Parathyroid adenoma (tissue), 2 donors: ENCODE measurements at regions not wholly inside any gene's neighbourhood (a gene's known extent, or its start where the extent isn't known, plus 50 kb on each side); places are given as distances from the start of the nearest gene placed in this dataset.

ENCODE experiments used
- H2AFZ ChIP-seq: fragments of 300-600 bp; sonication (generic); one replicate; pipeline ENCODE4 v1.7.0; 2017; ENCODE audit warnings: antibody characterized with exemption, mild to moderate bottlenecking
- H3K27ac ChIP-seq: fragments of 300-600 bp; sonication (generic); one replicate; pipeline ENCODE4 v1.7.0; 2017
- H3K27me3 ChIP-seq: fragments of 300-600 bp; sonication (generic); one replicate; pipeline ENCODE4 v1.7.0; 2017; ENCODE audit warnings: low read length; ENCODE audit not compliant: control insufficient read depth, insufficient read depth
- H3K36me3 ChIP-seq: fragments of 300-600 bp; sonication (generic); one replicate; pipeline ENCODE4 v1.7.0; 2017; ENCODE audit warnings: low read length; ENCODE audit not compliant: control insufficient read depth, insufficient read depth
- H3K4me1 ChIP-seq: fragments of 300-600 bp; sonication (generic); one replicate; pipeline ENCODE4 v1.7.0; 2017; ENCODE audit warnings: control low read depth
- H3K4me2 ChIP-seq: fragments of 300-600 bp; sonication (generic); one replicate; pipeline ENCODE4 v1.7.0; 2017; ENCODE audit warnings: low read length
- H3K4me3 ChIP-seq: fragments of 300-600 bp; sonication (generic); one replicate; pipeline ENCODE4 v1.7.0; 2017; ENCODE audit warnings: low read depth, low read length
- H3K79me2 ChIP-seq: fragments of 300-600 bp; sonication (generic); one replicate; pipeline ENCODE4 v1.7.0; 2017; ENCODE audit warnings: control low read depth
- H3K9ac ChIP-seq: fragments of 300-600 bp; sonication (generic); one replicate; pipeline ENCODE4 v1.7.0; 2017; ENCODE audit warnings: mild to moderate bottlenecking
- H3K9me3 ChIP-seq: fragments of 300-600 bp; sonication (generic); one replicate; pipeline ENCODE4 v1.7.0; 2017; ENCODE audit warnings: low read length; ENCODE audit not compliant: control insufficient read depth
- TF ChIP-seq, protein P1 (sequence below): fragments of 300-600 bp; sonication (generic); IDR thresholded peaks from one replicate; pipeline ENCODE4 v1.7.0; 2017; ENCODE audit warnings: antibody characterized with exemption, mild to moderate bottlenecking
- donor health status: primary hyperparathyroidism.

DNA sequence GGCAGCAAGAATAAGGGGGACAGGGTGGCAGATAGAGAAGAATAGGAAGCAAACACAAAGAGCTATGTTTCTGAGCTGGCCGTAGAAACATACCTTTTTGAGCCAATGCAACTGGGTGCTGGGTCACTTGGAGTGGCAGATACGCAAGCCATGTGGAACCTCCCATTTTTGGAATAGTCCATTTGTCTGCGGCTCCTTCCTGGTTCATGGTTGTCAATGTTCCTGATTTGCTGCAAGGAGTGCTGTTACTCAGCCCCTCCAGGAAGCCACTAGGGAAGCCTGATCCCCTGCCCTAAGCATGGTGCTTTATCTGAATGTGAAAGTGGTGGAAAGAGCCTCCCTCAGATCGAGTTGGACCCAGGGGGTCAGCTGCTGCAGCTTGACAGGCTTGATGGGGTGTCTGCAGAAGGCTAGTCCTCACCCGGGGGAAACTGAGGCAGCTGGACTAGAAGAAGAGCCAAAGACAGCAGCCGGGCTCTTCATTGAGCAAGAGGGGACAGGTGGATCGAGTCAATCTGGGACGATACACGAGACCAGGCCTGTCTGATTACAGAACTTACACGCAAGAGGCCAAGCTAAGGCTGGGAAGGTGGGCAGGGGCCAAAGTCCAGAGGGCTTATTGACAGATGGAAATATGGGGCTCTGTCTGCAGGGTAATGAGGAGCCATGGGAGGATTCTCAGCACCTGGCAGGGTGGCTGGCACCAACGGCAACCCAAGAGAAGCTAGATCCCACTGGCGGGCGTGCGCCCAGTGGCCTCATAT is 57.4 kb upstream of the CTNNBL1 start:
- no peaks in the 10 kb centered on the region for H3K27me3 ChIP-seq
- TF ChIP-seq, protein P1, sequence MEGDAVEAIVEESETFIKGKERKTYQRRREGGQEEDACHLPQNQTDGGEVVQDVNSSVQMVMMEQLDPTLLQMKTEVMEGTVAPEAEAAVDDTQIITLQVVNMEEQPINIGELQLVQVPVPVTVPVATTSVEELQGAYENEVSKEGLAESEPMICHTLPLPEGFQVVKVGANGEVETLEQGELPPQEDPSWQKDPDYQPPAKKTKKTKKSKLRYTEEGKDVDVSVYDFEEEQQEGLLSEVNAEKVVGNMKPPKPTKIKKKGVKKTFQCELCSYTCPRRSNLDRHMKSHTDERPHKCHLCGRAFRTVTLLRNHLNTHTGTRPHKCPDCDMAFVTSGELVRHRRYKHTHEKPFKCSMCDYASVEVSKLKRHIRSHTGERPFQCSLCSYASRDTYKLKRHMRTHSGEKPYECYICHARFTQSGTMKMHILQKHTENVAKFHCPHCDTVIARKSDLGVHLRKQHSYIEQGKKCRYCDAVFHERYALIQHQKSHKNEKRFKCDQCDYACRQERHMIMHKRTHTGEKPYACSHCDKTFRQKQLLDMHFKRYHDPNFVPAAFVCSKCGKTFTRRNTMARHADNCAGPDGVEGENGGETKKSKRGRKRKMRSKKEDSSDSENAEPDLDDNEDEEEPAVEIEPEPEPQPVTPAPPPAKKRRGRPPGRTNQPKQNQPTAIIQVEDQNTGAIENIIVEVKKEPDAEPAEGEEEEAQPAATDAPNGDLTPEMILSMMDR, result no peak

DNA sequence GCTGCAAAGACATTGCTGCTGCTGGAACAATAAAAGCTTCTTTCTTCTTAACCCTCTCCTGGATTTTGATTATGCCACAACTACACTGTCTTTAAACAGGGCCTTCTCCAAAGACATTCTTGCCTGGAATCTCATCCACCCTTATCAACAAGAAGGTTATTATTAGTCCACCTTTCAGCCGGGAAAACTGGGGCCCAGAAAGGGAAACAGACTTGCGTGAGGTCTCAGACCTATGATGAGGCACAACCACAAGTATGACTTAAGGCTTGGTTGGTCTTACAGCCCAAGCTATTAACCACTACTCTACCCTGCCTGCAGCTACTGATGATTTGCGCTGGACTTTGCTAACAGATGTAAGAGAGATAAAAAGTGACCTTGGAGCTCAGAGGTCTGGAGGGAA is 62.8 kb upstream of the CTNNBL1 start:
- Histone ChIP-seq H3K36me3 (no peaks in the 10 kb centered on the region), H3K27ac (no peak overlapping the region), H3K79me2 (no peaks in the 10 kb centered on the region), H3K9me3 (no peaks in the 10 kb centered on the region), H3K4me2 (no peak overlapping the region), H3K9ac (no peak overlapping the region), H3K4me3 (no peak overlapping the region), H2AFZ (peak overlapping the region; percentile 53), H3K4me1 (peaks cover 10% of the 10 kb centered on the region), H3K27me3 (no peaks in the 10 kb centered on the region)
- TF ChIP-seq, protein P1, result no peak

More for the DNA sequence above, 57.4 kb upstream of the CTNNBL1 start:
- Histone ChIP-seq H2AFZ (no peak overlapping the region), H3K4me2 (no peak overlapping the region), H3K9me3 (no peaks in the 10 kb centered on the region), H3K27ac (no peak overlapping the region), H3K79me2 (no peaks in the 10 kb centered on the region), H3K4me3 (no peak overlapping the region), H3K36me3 (no peaks in the 10 kb centered on the region), H3K9ac (no peak overlapping the region), H3K4me1 (no peaks in the 10 kb centered on the region)

DNA sequence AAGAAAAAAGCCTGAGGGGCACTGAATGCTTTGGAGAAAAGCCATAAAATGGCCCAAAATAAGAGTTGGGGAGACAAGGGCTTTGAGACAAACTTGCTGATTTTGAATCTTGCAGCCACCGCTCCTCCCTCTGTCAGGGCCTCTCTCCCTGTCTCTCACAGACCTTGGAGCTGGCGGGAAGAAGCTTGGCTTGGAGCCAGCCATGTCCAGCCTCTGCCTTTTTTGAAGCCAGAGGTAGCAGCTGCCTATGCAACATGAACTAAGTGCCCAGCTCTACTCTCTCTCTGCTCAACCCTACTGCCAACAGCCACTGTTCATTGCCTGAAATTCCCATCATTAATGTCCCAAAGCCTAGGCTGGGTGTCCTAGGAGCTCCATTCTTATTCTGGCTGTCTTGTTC is 63.7 kb upstream of the CTNNBL1 start:
- Histone ChIP-seq H2AFZ (no peak overlapping the region), H3K9me3 (no peaks in the 10 kb centered on the region), H3K4me1 (peaks cover 10% of the 10 kb centered on the region), H3K9ac (no peak overlapping the region), H3K4me3 (no peak overlapping the region), H3K36me3 (no peaks in the 10 kb centered on the region), H3K27ac (no peak overlapping the region), H3K79me2 (no peaks in the 10 kb centered on the region), H3K4me2 (no peak overlapping the region), H3K27me3 (no peaks in the 10 kb centered on the region)
- TF ChIP-seq, protein P1, result no peak

DNA sequence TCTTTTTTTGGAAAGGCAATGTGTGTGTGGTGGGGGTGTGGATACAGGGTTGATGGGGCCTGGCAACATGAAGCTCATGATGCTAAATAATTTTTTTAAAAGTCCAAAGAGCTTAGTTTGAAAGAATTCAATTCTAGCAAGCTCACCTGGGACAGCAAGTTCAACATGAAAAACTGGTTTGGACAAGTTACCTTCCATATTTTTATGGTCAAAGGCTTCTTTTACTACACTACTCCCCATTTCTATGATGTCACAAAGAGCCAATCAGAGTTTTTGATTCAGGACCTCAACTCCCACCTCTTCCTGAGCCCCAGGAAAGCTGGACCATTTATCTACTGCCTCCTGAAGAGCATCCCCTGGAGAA is 66.1 kb upstream of the CTNNBL1 start:
- H3K9me3 ChIP-seq, result no peaks in the 10 kb centered on the region
- TF ChIP-seq, protein P1, result no peak
- no peaks in the 10 kb centered on the region for H3K79me2 ChIP-seq
- no peak overlapping the region for H3K27ac ChIP-seq
- no peak overlapping the region for H3K9ac ChIP-seq
- no peaks in the 10 kb centered on the region for H3K36me3 ChIP-seq
- no peak overlapping the region for H3K4me2 ChIP-seq
- peaks cover 10% of the 10 kb centered on the region for H3K4me1 ChIP-seq
- no peak overlapping the region for H2AFZ ChIP-seq
- no peak overlapping the region for H3K4me3 ChIP-seq
- no peaks in the 10 kb centered on the region for H3K27me3 ChIP-seq
